Effector memory CD8-positive, alpha-beta T cell (primary cell): ENCODE measurements at regions not wholly inside any gene's neighbourhood (a gene's known extent, or its start where the extent isn't known, plus 50 kb on each side); places are given as distances from the start of the nearest gene placed in this dataset.
A peak's percentile ranks its signal among the peaks of the same experiment; 100 is the strongest.

Source experiments
- ATAC-seq: fragments of 150-1000 bp; cut with Tn5 transposase; replicated peaks from 2 replicates; pipeline ENCODE4 v1.10.0; 2021; ENCODE audit warnings: mild to moderate bottlenecking, moderate library complexity
- DNase-seq, 3 experiments: peaks; one replicate each; pipeline ENCODE4 v3.0.0; 2021
- H3K27ac Mint-ChIP-seq, 2 donors: one replicate each; pipeline ENCODE4 v1.8.0; 2022; ENCODE audit warnings: mild to moderate bottlenecking in 2 of 2, mixed read lengths in 2 of 2, moderate library complexity in 2 of 2
- H3K27me3 Mint-ChIP-seq, 2 donors: one replicate each; pipeline ENCODE4 v1.8.0; 2022; ENCODE audit warnings: mixed read lengths in 2 of 2
- H3K36me3 Mint-ChIP-seq: one replicate; pipeline ENCODE4 v1.8.0; 2022; ENCODE audit warnings: mild to moderate bottlenecking, moderate library complexity, mixed read lengths; ENCODE audit not compliant: insufficient read depth
- H3K4me1 Mint-ChIP-seq, 2 donors: one replicate each; pipeline ENCODE4 v1.8.0; 2022; ENCODE audit warnings: low read depth in 2 of 2, mixed read lengths in 2 of 2
- H3K4me3 Mint-ChIP-seq, 2 donors: one replicate each; pipeline ENCODE4 v1.8.0; 2022; ENCODE audit warnings: mild to moderate bottlenecking in 2 of 2, mixed read lengths in 2 of 2, moderate library complexity in 2 of 2
- H3K9me3 Mint-ChIP-seq, 2 donors: one replicate each; pipeline ENCODE4 v1.8.0; 2022; ENCODE audit warnings: mixed read lengths in 2 of 2

- DNase-seq (no peak), ATAC-seq (no peak)
- Mint-ChIP-seq H3K27me3 (no peaks in the 10 kb centered on the region), H3K4me3 (no peak overlapping the region), H3K9me3 (peaks cover 8 to 10% of the 10 kb centered on the region in 2 donors), H3K27ac (no peak overlapping the region), H3K36me3 (peaks cover 2% of the 10 kb centered on the region), H3K4me1 (no peaks in the 10 kb centered on the region)
Measured at GRCh38 chr9:13705918-13706317, 426.4 kb upstream of the MPDZ start.

GRCh38 chr9:13705373-13705772 lies 425.9 kb upstream of the MPDZ start:
- Mint-ChIP-seq H3K4me1 (no peaks in the 10 kb centered on the region), H3K27ac (no peak overlapping the region), H3K9me3 (peaks cover 4 to 10% of the 10 kb centered on the region in 2 donors), H3K4me3 (no peak overlapping the region), H3K27me3 (no peaks in the 10 kb centered on the region), H3K36me3 (peaks cover 2% of the 10 kb centered on the region)
- DNase-seq = no peak
- ATAC-seq = no peak

GRCh38 chr9:13690595-13690994 lies 411.1 kb upstream of the MPDZ start:
- no peaks in the 10 kb centered on the region for H3K36me3 Mint-ChIP-seq
- no peak overlapping the region for H3K27ac Mint-ChIP-seq
- H3K9me3 Mint-ChIP-seq = peaks cover 18 to 36% of the 10 kb centered on the region in 2 donors
- H3K4me1 Mint-ChIP-seq = no peaks in the 10 kb centered on the region
- H3K4me3 Mint-ChIP-seq = no peak overlapping the region
- no peaks in the 10 kb centered on the region for H3K27me3 Mint-ChIP-seq
- ATAC-seq (no peak), DNase-seq (no peak)

GRCh38 chr9:13689925-13690324 lies 410.4 kb upstream of the MPDZ start:
- Mint-ChIP-seq H3K27me3 (no peaks in the 10 kb centered on the region), H3K4me1 (no peaks in the 10 kb centered on the region), H3K4me3 (no peak overlapping the region), H3K36me3 (no peaks in the 10 kb centered on the region), H3K9me3 (peaks cover 14 to 29% of the 10 kb centered on the region in 2 donors), H3K27ac (no peak overlapping the region)
- no peak for ATAC-seq
- DNase-seq = no peak

- Mint-ChIP-seq H3K27ac (no peak overlapping the region), H3K9me3 (peaks cover 14 to 21% of the 10 kb centered on the region in 2 donors), H3K4me3 (no peak overlapping the region), H3K27me3 (no peaks in the 10 kb centered on the region), H3K4me1 (no peaks in the 10 kb centered on the region), H3K36me3 (no peaks in the 10 kb centered on the region)
- no peak for DNase-seq
- ATAC-seq = no peak
Measured at GRCh38 chr9:13688990-13689600, 409.6 kb upstream of the MPDZ start.

GRCh38 chr9:13688223-13688989 lies 408.9 kb upstream of the MPDZ start:
- Mint-ChIP-seq H3K27me3 (no peaks in the 10 kb centered on the region), H3K4me1 (no peaks in the 10 kb centered on the region), H3K4me3 (no peak overlapping the region), H3K27ac (no peak overlapping the region), H3K36me3 (no peaks in the 10 kb centered on the region), H3K9me3 (peaks cover 10 to 14% of the 10 kb centered on the region in 2 donors)
- DNase-seq (no peak), ATAC-seq (no peak)

GRCh38 chr9:13684656-13685055 lies 405.2 kb upstream of the MPDZ start:
- Mint-ChIP-seq H3K27ac (no peak overlapping the region), H3K36me3 (no peaks in the 10 kb centered on the region), H3K4me3 (no peak overlapping the region), H3K4me1 (no peaks in the 10 kb centered on the region), H3K27me3 (no peaks in the 10 kb centered on the region), H3K9me3 (peaks cover 2 to 13% of the 10 kb centered on the region in 2 donors)
- no peak for ATAC-seq
- DNase-seq = no peak

- no peaks in the 10 kb centered on the region for H3K4me1 Mint-ChIP-seq
- H3K27ac Mint-ChIP-seq = no peak overlapping the region
- H3K27me3 Mint-ChIP-seq = no peaks in the 10 kb centered on the region
- DNase-seq (no peak), ATAC-seq (no peak)
- no peaks in the 10 kb centered on the region for H3K36me3 Mint-ChIP-seq
- peaks cover 4 to 14% of the 10 kb centered on the region in 2 donors for H3K9me3 Mint-ChIP-seq
- H3K4me3 Mint-ChIP-seq = no peak overlapping the region
Measured at GRCh38 chr9:13677801-13678200, 398.3 kb upstream of the MPDZ start.

- Mint-ChIP-seq H3K9me3 (peaks cover 4 to 9% of the 10 kb centered on the region in 2 donors), H3K4me3 (no peak overlapping the region), H3K27me3 (no peaks in the 10 kb centered on the region), H3K36me3 (no peaks in the 10 kb centered on the region), H3K4me1 (no peaks in the 10 kb centered on the region), H3K27ac (no peak overlapping the region)
- no peak for DNase-seq
- ATAC-seq = no peak
Measured at GRCh38 chr9:13675638-13676000, 396.1 kb upstream of the MPDZ start.

GRCh38 chr9:13674926-13675637 lies 395.6 kb upstream of the MPDZ start:
- DNase-seq (no peak), ATAC-seq (no peak)
- Mint-ChIP-seq H3K9me3 (peaks cover 4 to 8% of the 10 kb centered on the region in 2 donors), H3K4me1 (no peaks in the 10 kb centered on the region), H3K36me3 (no peaks in the 10 kb centered on the region), H3K4me3 (no peak overlapping the region), H3K27ac (no peak overlapping the region), H3K27me3 (no peaks in the 10 kb centered on the region)

GRCh38 chr9:13673348-13673747 lies 393.9 kb upstream of the MPDZ start:
- Mint-ChIP-seq H3K36me3 (no peaks in the 10 kb centered on the region), H3K27me3 (no peaks in the 10 kb centered on the region), H3K27ac (no peak overlapping the region), H3K4me3 (no peak overlapping the region), H3K9me3 (peaks cover 4 to 8% of the 10 kb centered on the region in 2 donors), H3K4me1 (no peaks in the 10 kb centered on the region)
- no peak for DNase-seq
- ATAC-seq = no peak

- Mint-ChIP-seq H3K27ac (no peak overlapping the region), H3K4me1 (peaks cover 0 to 4% of the 10 kb centered on the region in 2 donors), H3K27me3 (no peaks in the 10 kb centered on the region), H3K9me3 (peaks cover 7 to 8% of the 10 kb centered on the region in 2 donors), H3K4me3 (peak overlapping the region in 1 of 2 donors; percentile 19), H3K36me3 (no peaks in the 10 kb centered on the region)
- ATAC-seq = peak; percentile 29
- no peak for DNase-seq
Measured at GRCh38 chr9:13665418-13666066, 386.1 kb upstream of the MPDZ start.

GRCh38 chr9:13661014-13661413 lies 381.5 kb upstream of the MPDZ start:
- ATAC-seq = no peak
- peak overlapping the region in 1 of 2 donors; percentile 26 for H3K4me3 Mint-ChIP-seq

More at GRCh38 chr9:13661014-13661413, 381.5 kb upstream of the MPDZ start:
- H3K27me3 Mint-ChIP-seq = no peaks in the 10 kb centered on the region
- no peak overlapping the region for H3K27ac Mint-ChIP-seq
- no peaks in the 10 kb centered on the region for H3K4me1 Mint-ChIP-seq
- no peak for DNase-seq
- H3K9me3 Mint-ChIP-seq = peaks cover 3 to 8% of the 10 kb centered on the region in 2 donors
- no peaks in the 10 kb centered on the region for H3K36me3 Mint-ChIP-seq
